ENCODE measurements at regions not wholly inside any gene's neighbourhood (a gene's known extent, or its start where the extent isn't known, plus 50 kb on each side); places are given as distances from the start of the nearest gene placed in this dataset.

DNA sequence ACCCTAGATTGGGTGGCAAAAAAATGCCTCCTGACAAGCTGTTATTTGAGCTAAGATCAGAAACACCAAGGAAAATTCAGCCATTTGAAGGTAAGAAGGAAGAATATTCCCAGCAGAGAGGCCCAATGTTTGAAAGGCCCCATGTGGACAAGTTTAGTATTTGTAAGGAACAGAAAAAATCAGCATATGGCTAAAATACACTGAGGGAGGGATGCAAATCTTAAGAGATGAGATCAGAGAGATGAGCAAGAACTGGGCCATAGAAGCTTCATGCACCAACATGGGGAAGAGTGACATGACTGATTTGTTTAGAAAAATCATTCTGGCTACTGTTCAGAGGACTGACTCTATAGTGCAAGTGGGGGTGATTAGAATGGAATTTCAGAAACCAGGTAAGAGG lies 496.8 kb upstream of the SOX5 start:
- Mint-ChIP-seq H3K27me3 (ENCODE audit: unreplicated experiment) (no peaks in the 10 kb centered on the region), H3K36me3 (ENCODE audit: low read depth, unreplicated experiment) (no peaks in the 10 kb centered on the region), H3K4me3 (ENCODE audit: unreplicated experiment) (no peak overlapping the region), H3K9me3 (ENCODE audit: unreplicated experiment) (no peaks in the 10 kb centered on the region), H3K27ac (ENCODE audit: unreplicated experiment) (no peak overlapping the region), H3K4me1 (ENCODE audit: unreplicated experiment) (peaks cover 33% of the 10 kb centered on the region)
- TF ChIP-seq CTCF (IDR thresholded peaks at IDR 0.05; ENCODE audit: unreplicated experiment): no peak
- DNase-seq (ENCODE audit: low spot score): no peak

DNA sequence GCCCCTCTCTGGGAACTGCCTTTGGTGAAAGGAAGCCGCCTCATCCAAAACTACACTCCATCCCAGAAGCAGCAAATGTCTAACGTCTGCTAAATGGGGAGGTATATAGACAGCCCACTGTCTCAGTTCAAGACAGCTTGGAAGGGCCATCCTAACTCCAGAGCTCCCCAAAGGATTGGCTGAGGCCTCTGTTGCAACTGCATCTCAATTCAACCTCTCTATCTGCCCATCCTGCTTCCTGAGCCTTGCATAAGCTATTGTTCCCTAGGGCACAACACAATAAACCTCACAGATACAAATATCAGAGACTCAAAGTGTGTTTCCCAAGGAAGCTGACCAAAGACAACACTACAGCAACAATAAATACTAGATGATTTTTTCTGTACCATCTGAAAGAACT lies 495.2 kb upstream of the SOX5 start:
- Mint-ChIP-seq H3K4me1 (ENCODE audit: unreplicated experiment) (peaks cover 43% of the 10 kb centered on the region), H3K27me3 (ENCODE audit: unreplicated experiment) (no peaks in the 10 kb centered on the region), H3K9me3 (ENCODE audit: unreplicated experiment) (no peaks in the 10 kb centered on the region), H3K36me3 (ENCODE audit: low read depth, unreplicated experiment) (no peaks in the 10 kb centered on the region), H3K4me3 (ENCODE audit: unreplicated experiment) (no peak overlapping the region), H3K27ac (ENCODE audit: unreplicated experiment) (peak overlapping the region; percentile 85)
- TF ChIP-seq CTCF (IDR thresholded peaks at IDR 0.05; ENCODE audit: unreplicated experiment): no peak
- no peak for DNase-seq (ENCODE audit: low spot score)

GRCh38 chr12:24441458-24441857 lies 492.0 kb upstream of the SOX5 start:
- no peak for TF ChIP-seq CTCF (IDR thresholded peaks at IDR 0.05; ENCODE audit: unreplicated experiment)
- no peaks in the 10 kb centered on the region for H3K36me3 Mint-ChIP-seq (ENCODE audit: low read depth, unreplicated experiment)
- no peak overlapping the region for H3K4me3 Mint-ChIP-seq (ENCODE audit: unreplicated experiment)
- H3K27me3 Mint-ChIP-seq (ENCODE audit: unreplicated experiment): no peaks in the 10 kb centered on the region
- H3K9me3 Mint-ChIP-seq (ENCODE audit: unreplicated experiment): no peaks in the 10 kb centered on the region
- no peak overlapping the region for H3K27ac Mint-ChIP-seq (ENCODE audit: unreplicated experiment)
- peaks cover 43% of the 10 kb centered on the region for H3K4me1 Mint-ChIP-seq (ENCODE audit: unreplicated experiment)
- DNase-seq (ENCODE audit: low spot score): no peak

DNA sequence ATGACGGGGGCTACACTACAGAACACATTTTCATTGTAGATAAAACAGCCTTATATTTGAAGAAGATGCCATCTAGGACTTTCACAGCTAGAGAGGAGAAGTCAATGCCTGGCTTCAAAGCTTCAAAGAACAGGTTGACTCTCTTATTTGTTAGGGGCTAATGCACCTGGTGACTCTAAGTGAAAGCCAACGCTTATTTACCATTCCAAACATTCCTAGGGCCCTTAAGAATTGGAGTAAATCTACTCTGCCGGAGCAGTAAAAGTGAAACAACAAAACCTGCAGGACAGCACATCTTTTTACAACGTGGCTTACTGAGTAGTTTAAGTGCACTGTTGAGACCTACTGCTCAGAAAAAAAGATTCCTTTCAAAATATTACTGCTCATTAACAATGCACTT lies 487.2 kb upstream of the SOX5 start:
- TF ChIP-seq CTCF (IDR thresholded peaks at IDR 0.05; ENCODE audit: unreplicated experiment): no peak
- no peaks in the 10 kb centered on the region for H3K9me3 Mint-ChIP-seq (ENCODE audit: unreplicated experiment)
- no peak for DNase-seq (ENCODE audit: low spot score)
- no peak overlapping the region for H3K4me3 Mint-ChIP-seq (ENCODE audit: unreplicated experiment)
- H3K27me3 Mint-ChIP-seq (ENCODE audit: unreplicated experiment): peaks cover 3% of the 10 kb centered on the region
- no peak overlapping the region for H3K27ac Mint-ChIP-seq (ENCODE audit: unreplicated experiment)
- H3K36me3 Mint-ChIP-seq (ENCODE audit: low read depth, unreplicated experiment): no peaks in the 10 kb centered on the region
- peaks cover 12% of the 10 kb centered on the region for H3K4me1 Mint-ChIP-seq (ENCODE audit: unreplicated experiment)

GRCh38 chr12:24431872-24432271 lies 482.4 kb upstream of the SOX5 start:
- DNase-seq (ENCODE audit: low spot score): no peak
- no peak overlapping the region for H3K27ac Mint-ChIP-seq (ENCODE audit: unreplicated experiment)
- no peak for TF ChIP-seq CTCF (IDR thresholded peaks at IDR 0.05; ENCODE audit: unreplicated experiment)
- peaks cover 3% of the 10 kb centered on the region for H3K27me3 Mint-ChIP-seq (ENCODE audit: unreplicated experiment)
- no peaks in the 10 kb centered on the region for H3K9me3 Mint-ChIP-seq (ENCODE audit: unreplicated experiment)
- no peaks in the 10 kb centered on the region for H3K36me3 Mint-ChIP-seq (ENCODE audit: low read depth, unreplicated experiment)
- H3K4me1 Mint-ChIP-seq (ENCODE audit: unreplicated experiment): no peaks in the 10 kb centered on the region
- H3K4me3 Mint-ChIP-seq (ENCODE audit: unreplicated experiment): no peak overlapping the region

Measured in endothelial cell (in vitro differentiated cells).